ENCODE measurements at regions not wholly inside any gene's neighbourhood (a gene's known extent, or its start where the extent isn't known, plus 50 kb on each side); places are given as distances from the start of the nearest gene placed in this dataset.

- Histone ChIP-seq H3K4me3 (replicated peaks in 1 of 4; ENCODE audit: control extremely low read depth in 1 of 4, insufficient read depth in 1 of 4, low read depth in 3 of 4, low read length in 4 of 4) (no peak overlapping the region), H2AFZ (ENCODE audit: low read length) (no peak overlapping the region), H3K4me2 (ENCODE audit: extremely low read depth, insufficient read depth, low read length) (no peak overlapping the region), H3K9me3 (ENCODE audit: control insufficient read depth, insufficient read depth, low read depth, low read length) (no peaks in the 10 kb centered on the region), H3K79me2 (ENCODE audit: control insufficient read depth, insufficient read depth, low read length) (no peaks in the 10 kb centered on the region), H3K36me3 (ENCODE audit: control insufficient read depth, insufficient read depth, low read length) (no peaks in the 10 kb centered on the region), H3K9ac (ENCODE audit: insufficient read depth, low read length) (no peak overlapping the region), H3K4me1 (ENCODE audit: control insufficient read depth, extremely low read depth, insufficient read depth, low read length) (peaks cover 2% of the 10 kb centered on the region), H3K27me3 (ENCODE audit: control insufficient read depth, insufficient read depth, low read length) (no peaks in the 10 kb centered on the region), H4K20me1 (ENCODE audit: control insufficient read depth, extremely low read depth, insufficient read depth, low read length) (no peaks in the 10 kb centered on the region), H3K27ac (ENCODE audit: insufficient read depth, low read length) (no peak overlapping the region)
- TF ChIP-seq, protein P1, sequence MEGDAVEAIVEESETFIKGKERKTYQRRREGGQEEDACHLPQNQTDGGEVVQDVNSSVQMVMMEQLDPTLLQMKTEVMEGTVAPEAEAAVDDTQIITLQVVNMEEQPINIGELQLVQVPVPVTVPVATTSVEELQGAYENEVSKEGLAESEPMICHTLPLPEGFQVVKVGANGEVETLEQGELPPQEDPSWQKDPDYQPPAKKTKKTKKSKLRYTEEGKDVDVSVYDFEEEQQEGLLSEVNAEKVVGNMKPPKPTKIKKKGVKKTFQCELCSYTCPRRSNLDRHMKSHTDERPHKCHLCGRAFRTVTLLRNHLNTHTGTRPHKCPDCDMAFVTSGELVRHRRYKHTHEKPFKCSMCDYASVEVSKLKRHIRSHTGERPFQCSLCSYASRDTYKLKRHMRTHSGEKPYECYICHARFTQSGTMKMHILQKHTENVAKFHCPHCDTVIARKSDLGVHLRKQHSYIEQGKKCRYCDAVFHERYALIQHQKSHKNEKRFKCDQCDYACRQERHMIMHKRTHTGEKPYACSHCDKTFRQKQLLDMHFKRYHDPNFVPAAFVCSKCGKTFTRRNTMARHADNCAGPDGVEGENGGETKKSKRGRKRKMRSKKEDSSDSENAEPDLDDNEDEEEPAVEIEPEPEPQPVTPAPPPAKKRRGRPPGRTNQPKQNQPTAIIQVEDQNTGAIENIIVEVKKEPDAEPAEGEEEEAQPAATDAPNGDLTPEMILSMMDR (conservative IDR thresholded peaks at IDR 0.05 in 1 of 2, IDR thresholded peaks at IDR 0.05 in 1 of 2; ENCODE audit: low read depth in 1 of 2, low read length in 2 of 2) = no peak
- TF ChIP-seq EZH2 (IDR thresholded peaks at IDR 0.05; ENCODE audit: low read length, missing control alignments) = no peak
- DNase-seq (ENCODE audit: low read depth in 2 of 2) = no peak
These were observed 68.1 kb upstream of the SPOCK1 start for GRCh38 chr5:137567226-137567625.

DNA sequence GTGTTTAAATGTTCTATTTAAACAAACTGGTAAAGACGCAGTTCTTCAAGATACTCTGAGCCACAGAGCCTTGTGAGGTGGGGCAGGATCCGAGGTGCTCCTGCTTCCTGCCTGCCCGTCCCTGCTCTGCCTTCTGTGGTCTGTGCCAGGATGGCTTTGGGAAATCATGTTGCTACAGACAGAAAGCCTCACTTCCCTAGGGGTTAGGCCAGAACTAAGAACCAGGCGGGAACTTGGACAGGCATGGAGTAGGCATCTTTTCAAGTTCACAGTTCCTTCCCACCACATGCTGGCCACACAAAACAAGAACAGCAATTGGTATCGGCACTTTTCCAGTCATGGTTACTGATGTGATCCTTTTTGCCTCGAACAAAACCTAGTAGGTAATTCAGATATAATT, 67.7 kb upstream of the SPOCK1 start:
- Histone ChIP-seq H3K4me2 (ENCODE audit: extremely low read depth, insufficient read depth, low read length) (no peak overlapping the region), H3K4me3 (replicated peaks in 1 of 4; ENCODE audit: control extremely low read depth in 1 of 4, insufficient read depth in 1 of 4, low read depth in 3 of 4, low read length in 4 of 4) (no peak overlapping the region), H2AFZ (ENCODE audit: low read length) (no peak overlapping the region), H3K9me3 (ENCODE audit: control insufficient read depth, insufficient read depth, low read depth, low read length) (no peaks in the 10 kb centered on the region), H3K27ac (ENCODE audit: insufficient read depth, low read length) (no peak overlapping the region), H3K36me3 (ENCODE audit: control insufficient read depth, insufficient read depth, low read length) (no peaks in the 10 kb centered on the region), H3K79me2 (ENCODE audit: control insufficient read depth, insufficient read depth, low read length) (no peaks in the 10 kb centered on the region), H4K20me1 (ENCODE audit: control insufficient read depth, extremely low read depth, insufficient read depth, low read length) (no peaks in the 10 kb centered on the region), H3K9ac (ENCODE audit: insufficient read depth, low read length) (no peak overlapping the region), H3K4me1 (ENCODE audit: control insufficient read depth, extremely low read depth, insufficient read depth, low read length) (peaks cover 2% of the 10 kb centered on the region), H3K27me3 (ENCODE audit: control insufficient read depth, insufficient read depth, low read length) (no peaks in the 10 kb centered on the region)
- no peak for TF ChIP-seq EZH2 (IDR thresholded peaks at IDR 0.05; ENCODE audit: low read length, missing control alignments)
- TF ChIP-seq, protein P1 (conservative IDR thresholded peaks at IDR 0.05 in 1 of 2, IDR thresholded peaks at IDR 0.05 in 1 of 2; ENCODE audit: low read depth in 1 of 2, low read length in 2 of 2) = no peak
- DNase-seq (ENCODE audit: low read depth in 2 of 2) = no peak

DNA sequence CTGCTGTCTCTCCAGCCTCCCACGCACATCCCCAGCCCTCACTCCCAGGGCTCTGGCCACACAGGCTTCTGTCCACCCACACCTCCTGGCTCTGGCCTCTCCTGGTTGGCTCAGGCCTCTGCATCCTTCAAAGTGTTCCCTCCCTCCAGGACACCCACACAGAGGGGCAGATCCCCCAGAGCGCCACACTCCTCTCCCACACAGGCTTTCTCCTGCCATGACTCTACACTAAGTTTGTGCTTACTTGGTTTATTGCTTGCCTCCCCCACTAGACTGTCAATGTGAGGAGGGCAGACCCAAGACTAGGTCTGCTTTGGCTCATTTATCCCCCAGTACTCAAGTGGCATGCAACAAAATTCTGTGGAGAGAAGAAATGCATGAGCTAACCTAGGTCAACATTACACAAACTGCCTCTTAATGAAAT, 67.0 kb upstream of the SPOCK1 start:
- H3K4me1 ChIP-seq (ENCODE audit: control insufficient read depth, extremely low read depth, insufficient read depth, low read length) = peaks cover 2% of the 10 kb centered on the region

More for the DNA sequence above, 67.0 kb upstream of the SPOCK1 start:
- no peaks in the 10 kb centered on the region for H3K79me2 ChIP-seq (ENCODE audit: control insufficient read depth, insufficient read depth, low read length)
- H2AFZ ChIP-seq (ENCODE audit: low read length) = no peak overlapping the region
- no peaks in the 10 kb centered on the region for H3K9me3 ChIP-seq (ENCODE audit: control insufficient read depth, insufficient read depth, low read depth, low read length)
- H3K4me3 ChIP-seq (replicated peaks in 1 of 4; ENCODE audit: control extremely low read depth in 1 of 4, insufficient read depth in 1 of 4, low read depth in 3 of 4, low read length in 4 of 4) = no peak overlapping the region
- no peaks in the 10 kb centered on the region for H4K20me1 ChIP-seq (ENCODE audit: control insufficient read depth, extremely low read depth, insufficient read depth, low read length)
- H3K27me3 ChIP-seq (ENCODE audit: control insufficient read depth, insufficient read depth, low read length) = no peaks in the 10 kb centered on the region
- H3K4me2 ChIP-seq (ENCODE audit: extremely low read depth, insufficient read depth, low read length) = no peak overlapping the region
- H3K9ac ChIP-seq (ENCODE audit: insufficient read depth, low read length) = no peak overlapping the region
- peak in 1 of 2 donors; percentile 80 for DNase-seq (ENCODE audit: low read depth in 2 of 2)
- H3K27ac ChIP-seq (ENCODE audit: insufficient read depth, low read length) = no peak overlapping the region
- no peak for TF ChIP-seq EZH2 (IDR thresholded peaks at IDR 0.05; ENCODE audit: low read length, missing control alignments)
- TF ChIP-seq, protein P1 (conservative IDR thresholded peaks at IDR 0.05 in 1 of 2, IDR thresholded peaks at IDR 0.05 in 1 of 2; ENCODE audit: low read depth in 1 of 2, low read length in 2 of 2) = no peak
- no peaks in the 10 kb centered on the region for H3K36me3 ChIP-seq (ENCODE audit: control insufficient read depth, insufficient read depth, low read length)

All from fibroblast of lung (primary cell).